ENCODE measurements at regions not wholly inside any gene's neighbourhood (a gene's known extent, or its start where the extent isn't known, plus 50 kb on each side); places are given as distances from the start of the nearest gene placed in this dataset.

DNA sequence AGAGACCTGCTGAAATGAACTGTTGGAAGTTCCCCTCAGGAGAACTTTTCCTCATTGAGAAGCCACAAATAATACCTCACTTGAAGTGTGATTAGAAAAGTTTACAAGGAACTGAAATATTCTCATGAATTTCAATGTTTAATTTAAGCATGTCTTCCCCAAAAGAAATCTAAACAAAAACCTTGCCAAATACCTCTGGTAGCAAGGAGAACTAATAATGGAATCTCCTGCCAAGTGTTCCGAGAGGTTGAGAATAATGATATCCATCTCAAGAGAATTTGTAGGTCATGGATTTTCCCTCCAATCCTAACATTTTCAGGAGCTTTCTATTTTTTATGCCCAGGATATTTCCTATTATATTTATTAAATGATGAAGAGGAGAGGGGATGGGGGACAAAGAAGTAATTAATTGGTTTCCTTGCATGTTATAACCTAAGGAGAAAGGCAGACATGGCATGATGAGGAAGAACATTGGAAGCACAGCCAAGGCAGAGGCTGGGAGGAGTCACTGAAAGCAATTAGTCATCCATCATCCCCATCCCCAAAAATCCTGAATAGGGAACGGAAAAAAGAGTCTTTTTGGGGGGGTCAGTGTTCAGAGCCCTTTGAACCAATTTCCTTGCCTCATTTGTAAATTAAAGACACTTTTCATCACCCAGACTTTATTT is 93.6 kb upstream of the IL6 start:
- ChIA-PET POLR2A (interaction anchor here (0.5 kb wide), 1 partner anchor 68 kb away, joined by 3 read pairs; no protein-coding TSS in a partner anchor), CTCF (no interaction called here)
- Mint-ChIP-seq H3K27me3 (no peaks in the 10 kb centered on the region), H3K4me1 (peaks cover 23% of the 10 kb centered on the region), H3K4me3 (no peak overlapping the region), H3K9me3 (no peaks in the 10 kb centered on the region), H3K36me3 (ENCODE audit: low read depth) (peaks cover 58% of the 10 kb centered on the region), H3K27ac (peak overlapping the region; percentile 26)
- intact Hi-C loops (cut with micrococcal nuclease) = loop anchor here (2.0 kb wide), 1 partner anchor 15 kb away; no protein-coding TSS in a partner anchor
- TF ChIP-seq, protein P1, sequence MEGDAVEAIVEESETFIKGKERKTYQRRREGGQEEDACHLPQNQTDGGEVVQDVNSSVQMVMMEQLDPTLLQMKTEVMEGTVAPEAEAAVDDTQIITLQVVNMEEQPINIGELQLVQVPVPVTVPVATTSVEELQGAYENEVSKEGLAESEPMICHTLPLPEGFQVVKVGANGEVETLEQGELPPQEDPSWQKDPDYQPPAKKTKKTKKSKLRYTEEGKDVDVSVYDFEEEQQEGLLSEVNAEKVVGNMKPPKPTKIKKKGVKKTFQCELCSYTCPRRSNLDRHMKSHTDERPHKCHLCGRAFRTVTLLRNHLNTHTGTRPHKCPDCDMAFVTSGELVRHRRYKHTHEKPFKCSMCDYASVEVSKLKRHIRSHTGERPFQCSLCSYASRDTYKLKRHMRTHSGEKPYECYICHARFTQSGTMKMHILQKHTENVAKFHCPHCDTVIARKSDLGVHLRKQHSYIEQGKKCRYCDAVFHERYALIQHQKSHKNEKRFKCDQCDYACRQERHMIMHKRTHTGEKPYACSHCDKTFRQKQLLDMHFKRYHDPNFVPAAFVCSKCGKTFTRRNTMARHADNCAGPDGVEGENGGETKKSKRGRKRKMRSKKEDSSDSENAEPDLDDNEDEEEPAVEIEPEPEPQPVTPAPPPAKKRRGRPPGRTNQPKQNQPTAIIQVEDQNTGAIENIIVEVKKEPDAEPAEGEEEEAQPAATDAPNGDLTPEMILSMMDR (IDR thresholded peaks at IDR 0.05) = no peak
- DNase-seq = no peak
- no peak for ATAC-seq (ENCODE audit: low read depth)

DNA sequence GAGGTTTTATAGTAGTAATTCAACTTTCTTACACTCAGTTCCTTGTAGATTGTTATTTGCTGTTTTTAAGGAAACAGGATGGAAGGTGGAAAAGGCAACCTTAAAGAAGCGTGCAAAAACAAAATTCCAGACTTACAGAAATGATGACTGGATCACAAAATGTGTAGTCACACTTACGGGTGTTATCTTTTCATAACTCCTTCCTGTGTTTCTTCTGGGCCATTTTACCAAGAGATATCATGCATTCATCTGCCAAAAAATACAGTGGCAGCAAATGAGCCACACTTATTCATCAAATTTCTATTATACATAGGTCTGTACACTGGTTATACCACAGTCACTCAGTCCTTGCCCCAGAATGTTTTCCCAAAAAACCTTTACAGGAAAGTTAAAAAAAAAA is 94.3 kb upstream of the IL6 start:
- Mint-ChIP-seq H3K27me3 (no peaks in the 10 kb centered on the region), H3K36me3 (ENCODE audit: low read depth) (peaks cover 55% of the 10 kb centered on the region), H3K27ac (no peak overlapping the region), H3K4me1 (peaks cover 23% of the 10 kb centered on the region), H3K4me3 (no peak overlapping the region), H3K9me3 (no peaks in the 10 kb centered on the region)
- CTCF ChIA-PET = no interaction called here
- DNase-seq (no peak), ATAC-seq (ENCODE audit: low read depth) (no peak)
- intact Hi-C loops (cut with micrococcal nuclease) = loop anchor here (2.0 kb wide), 1 partner anchor 14 kb away; no protein-coding TSS in a partner anchor
- TF ChIP-seq, protein P1 (IDR thresholded peaks at IDR 0.05) = no peak
- POLR2A ChIA-PET = interaction anchor here (0.6 kb wide), 1 partner anchor 13 kb away, joined by 4 read pairs; no protein-coding TSS in a partner anchor

DNA sequence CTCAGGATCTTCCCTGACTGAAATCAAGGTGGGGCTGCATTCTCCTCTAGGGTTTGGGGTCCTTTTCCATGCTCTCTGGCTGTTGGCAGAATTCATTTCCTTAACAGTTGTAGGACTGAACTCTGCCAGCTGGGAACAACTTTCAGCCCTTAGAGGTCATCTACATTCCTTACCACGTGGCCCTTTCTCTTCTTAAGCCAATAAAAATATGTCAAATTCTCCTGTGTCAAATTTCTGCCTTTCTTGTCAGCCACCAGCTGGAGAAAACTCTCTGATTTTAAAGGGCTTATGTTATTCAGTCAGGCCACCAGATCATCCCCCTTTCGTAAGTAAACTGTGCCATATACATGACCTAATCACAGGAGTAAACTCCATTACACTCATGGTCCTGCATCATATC is 95.3 kb upstream of the IL6 start:
- ChIA-PET POLR2A (interaction anchor here (0.6 to 1.2 kb wide), 2 partner anchors 44 to 66 kb away, joined by 3 read pairs; no protein-coding TSS in a partner anchor), CTCF (interaction anchor here (1.0 kb wide), 1 partner anchor 423 kb away, joined by 3 read pairs; no protein-coding TSS in a partner anchor)
- DNase-seq (no peak), ATAC-seq (ENCODE audit: low read depth) (no peak)
- no peaks in the 10 kb centered on the region for H3K9me3 Mint-ChIP-seq
- no peaks in the 10 kb centered on the region for H3K27me3 Mint-ChIP-seq
- peaks cover 27% of the 10 kb centered on the region for H3K4me1 Mint-ChIP-seq
- H3K4me3 Mint-ChIP-seq = no peak overlapping the region
- peaks cover 59% of the 10 kb centered on the region for H3K36me3 Mint-ChIP-seq (ENCODE audit: low read depth)
- no peak overlapping the region for H3K27ac Mint-ChIP-seq
- intact Hi-C loops (cut with micrococcal nuclease) = loop anchor here (2.0 kb wide), 1 partner anchor 13 kb away; no protein-coding TSS in a partner anchor
- TF ChIP-seq, protein P1 (IDR thresholded peaks at IDR 0.05) = no peak

DNA sequence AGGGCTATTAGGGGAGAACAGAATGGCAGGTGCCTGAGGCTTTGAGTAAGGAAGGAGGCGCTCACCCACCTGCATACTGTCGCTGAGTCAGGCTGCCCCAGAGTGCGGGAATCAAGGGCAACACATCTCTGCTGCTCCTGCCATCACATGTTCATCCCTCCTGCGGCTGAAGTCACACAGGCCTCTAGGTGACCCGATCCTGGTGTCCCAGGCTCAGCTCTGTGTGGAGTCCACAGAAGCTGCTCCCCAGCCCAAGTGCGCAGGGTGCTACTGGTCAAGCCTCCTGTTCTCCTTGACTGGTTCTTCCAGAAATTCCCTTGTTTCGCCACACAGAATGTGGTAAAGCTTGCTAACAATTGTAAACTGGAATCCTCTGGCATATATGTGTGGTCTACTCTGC is 96.9 kb upstream of the IL6 start:
- intact Hi-C loops (cut with micrococcal nuclease) = no loop called here
- no peaks in the 10 kb centered on the region for H3K9me3 Mint-ChIP-seq
- DNase-seq (no peak), ATAC-seq (ENCODE audit: low read depth) (no peak)
- H3K36me3 Mint-ChIP-seq (ENCODE audit: low read depth) = peaks cover 70% of the 10 kb centered on the region
- ChIA-PET CTCF (interaction anchor here (0.9 kb wide), 1 partner anchor 12 kb away, joined by 3 read pairs; no protein-coding TSS in a partner anchor), POLR2A (interaction anchor here (1.2 kb wide), 1 partner anchor 70 kb away, joined by 5 read pairs; no protein-coding TSS in a partner anchor)
- H3K27ac Mint-ChIP-seq = no peak overlapping the region
- TF ChIP-seq, protein P1 (IDR thresholded peaks at IDR 0.05) = no peak
- H3K4me1 Mint-ChIP-seq = peaks cover 27% of the 10 kb centered on the region
- no peak overlapping the region for H3K4me3 Mint-ChIP-seq
- H3K27me3 Mint-ChIP-seq = no peaks in the 10 kb centered on the region

DNA sequence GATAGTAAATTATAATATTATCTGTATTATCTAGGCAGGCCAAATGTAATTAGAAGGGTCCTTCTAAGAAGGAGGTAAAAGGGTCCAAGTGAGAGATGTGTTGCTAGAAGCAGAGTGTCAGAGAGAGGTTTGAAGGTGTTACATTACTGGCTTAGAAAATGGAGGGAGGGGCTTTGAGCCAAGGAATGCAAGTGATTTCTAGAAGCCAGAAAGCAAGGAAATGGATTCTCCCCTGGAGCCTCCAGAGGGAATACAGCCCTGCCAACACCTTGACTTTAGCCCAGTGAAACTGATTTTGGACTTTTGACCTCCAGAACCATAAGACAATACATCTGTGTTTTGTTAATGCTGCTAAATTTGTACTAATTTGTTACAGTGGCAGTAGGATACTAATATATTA is 97.9 kb upstream of the IL6 start:
- peaks cover 67% of the 10 kb centered on the region for H3K36me3 Mint-ChIP-seq (ENCODE audit: low read depth)
- TF ChIP-seq, protein P1 (IDR thresholded peaks at IDR 0.05) = no peak
- H3K9me3 Mint-ChIP-seq = no peaks in the 10 kb centered on the region
- CTCF ChIA-PET = no interaction called here
- no peaks in the 10 kb centered on the region for H3K27me3 Mint-ChIP-seq
- intact Hi-C loops (cut with micrococcal nuclease) = no loop called here
- H3K27ac Mint-ChIP-seq = no peak overlapping the region
- H3K4me3 Mint-ChIP-seq = no peak overlapping the region
- DNase-seq (no peak), ATAC-seq (ENCODE audit: low read depth) (no peak)
- peaks cover 22% of the 10 kb centered on the region for H3K4me1 Mint-ChIP-seq
- POLR2A ChIA-PET = no interaction called here

Measured in activated B cell treated with CpG ODN at 0.5 μM for 24 hours (primary cell).